ENCODE measurements at regions not wholly inside any gene's neighbourhood (a gene's known extent, or its start where the extent isn't known, plus 50 kb on each side); places are given as distances from the start of the nearest gene placed in this dataset.
"Not testable (repeated sequence)": the region's sequence is repeated elsewhere in the genome, so short reads cannot be mapped to it uniquely, and the experiment has no call there.

- DNase-seq (ENCODE audit: low read depth in 2 of 2, low spot score in 1 of 2), result no peak
Measured at GRCh38 chr6:100322886-100323285, 141.8 kb downstream of the SIM1 start.

GRCh38 chr6:100320686-100321085 lies 144.0 kb downstream of the SIM1 start:
- DNase-seq (ENCODE audit: low read depth in 2 of 2, low spot score in 1 of 2), result no peak

GRCh38 chr6:100317031-100317430 lies 147.7 kb downstream of the SIM1 start:
- no peak for DNase-seq (ENCODE audit: low read depth in 2 of 2, low spot score in 1 of 2)

- DNase-seq (ENCODE audit: low read depth in 2 of 2, low spot score in 1 of 2), result no peak
Measured at GRCh38 chr6:100314186-100314585, 150.5 kb downstream of the SIM1 start.

GRCh38 chr6:100311707-100312251 lies 152.9 kb downstream of the SIM1 start:
- no peak for DNase-seq (ENCODE audit: low read depth in 2 of 2, low spot score in 1 of 2)

GRCh38 chr6:100309174-100309573 lies 155.5 kb downstream of the SIM1 start:
- no peak for DNase-seq (ENCODE audit: low read depth in 2 of 2, low spot score in 1 of 2)

- no peak for DNase-seq (ENCODE audit: low read depth in 2 of 2, low spot score in 1 of 2)
Measured at GRCh38 chr6:100307561-100307960, 157.2 kb downstream of the SIM1 start.

GRCh38 chr6:100305209-100305869 lies 159.4 kb downstream of the SIM1 start:
- no peak for DNase-seq (ENCODE audit: low read depth in 2 of 2, low spot score in 1 of 2)

- DNase-seq (ENCODE audit: low read depth in 2 of 2, low spot score in 1 of 2), result no peak
Measured at GRCh38 chr6:100304575-100304974, 160.1 kb downstream of the SIM1 start.

- DNase-seq (ENCODE audit: low read depth in 2 of 2, low spot score in 1 of 2), result no peak
Measured at GRCh38 chr6:100301731-100302130, 163.0 kb downstream of the SIM1 start.

GRCh38 chr6:100300221-100300736 lies 164.4 kb downstream of the SIM1 start:
- no peak for DNase-seq (ENCODE audit: low read depth in 2 of 2, low spot score in 1 of 2)

GRCh38 chr6:100296810-100297544 lies 167.7 kb downstream of the SIM1 start:
- no peak for DNase-seq (ENCODE audit: low read depth in 2 of 2, low spot score in 1 of 2)

GRCh38 chr6:100295172-100295571 lies 169.5 kb downstream of the SIM1 start:
- DNase-seq (ENCODE audit: low read depth in 2 of 2, low spot score in 1 of 2), result not testable (repeated sequence)

- no peak for DNase-seq (ENCODE audit: low read depth in 2 of 2, low spot score in 1 of 2)
Measured at GRCh38 chr6:100289285-100289684, 175.4 kb downstream of the SIM1 start.

- no peak for DNase-seq (ENCODE audit: low read depth in 2 of 2, low spot score in 1 of 2)
Measured at GRCh38 chr6:100288311-100288710, 176.4 kb downstream of the SIM1 start.

GRCh38 chr6:100283285-100283684 lies 181.4 kb downstream of the SIM1 start:
- no peak for DNase-seq (ENCODE audit: low read depth in 2 of 2, low spot score in 1 of 2)

- no peak for DNase-seq (ENCODE audit: low read depth in 2 of 2, low spot score in 1 of 2)
Measured at GRCh38 chr6:100281471-100281901, 183.2 kb downstream of the SIM1 start.

- DNase-seq (ENCODE audit: low read depth in 2 of 2, low spot score in 1 of 2), result no peak
Measured at GRCh38 chr6:100276311-100277057, 188.2 kb downstream of the SIM1 start.

- no peak for DNase-seq (ENCODE audit: low read depth in 2 of 2, low spot score in 1 of 2)
Measured at GRCh38 chr6:100274147-100274546, 190.6 kb downstream of the SIM1 start.

- DNase-seq (ENCODE audit: low read depth in 2 of 2, low spot score in 1 of 2), result no peak
Measured at GRCh38 chr6:100271625-100272024, 193.1 kb downstream of the SIM1 start.

- DNase-seq (ENCODE audit: low read depth in 2 of 2, low spot score in 1 of 2), result no peak
Measured at GRCh38 chr6:100271202-100271601, 193.5 kb downstream of the SIM1 start.
